GM21619 (cell line): ENCODE measurements at regions not wholly inside any gene's neighbourhood (a gene's known extent, or its start where the extent isn't known, plus 50 kb on each side); places are given as distances from the start of the nearest gene placed in this dataset.
"Not testable (repeated sequence)": the region's sequence is repeated elsewhere in the genome, so short reads cannot be mapped to it uniquely, and the experiment has no call there.

Experiments
- ATAC-seq: cut with Tn5 transposase; IDR thresholded peaks from one replicate; pipeline ENCODE4 v1.9.1; 2021; ENCODE audit not compliant: unreplicated experiment

DNA sequence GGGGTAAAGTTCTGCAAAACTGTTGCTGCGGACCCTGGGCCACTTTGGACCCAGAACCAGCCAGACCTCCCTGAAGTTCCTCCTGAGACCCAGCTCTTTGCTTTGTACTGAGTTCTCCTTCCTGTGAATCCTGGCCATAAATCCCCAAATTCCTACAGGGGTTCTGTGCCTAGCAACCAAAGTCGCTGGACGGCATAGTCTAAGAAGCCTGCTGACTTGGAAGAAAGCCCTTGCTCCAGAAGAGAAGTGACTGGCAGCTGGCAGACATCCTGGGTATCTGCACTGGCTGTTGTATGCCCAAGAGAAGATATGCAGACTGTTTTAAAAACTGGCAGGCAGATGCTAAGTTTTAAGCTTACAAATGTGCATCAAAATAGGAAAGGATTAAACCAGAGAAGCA lies 99.9 kb upstream of the SLC24A4 start:
- ATAC-seq: no peak

DNA sequence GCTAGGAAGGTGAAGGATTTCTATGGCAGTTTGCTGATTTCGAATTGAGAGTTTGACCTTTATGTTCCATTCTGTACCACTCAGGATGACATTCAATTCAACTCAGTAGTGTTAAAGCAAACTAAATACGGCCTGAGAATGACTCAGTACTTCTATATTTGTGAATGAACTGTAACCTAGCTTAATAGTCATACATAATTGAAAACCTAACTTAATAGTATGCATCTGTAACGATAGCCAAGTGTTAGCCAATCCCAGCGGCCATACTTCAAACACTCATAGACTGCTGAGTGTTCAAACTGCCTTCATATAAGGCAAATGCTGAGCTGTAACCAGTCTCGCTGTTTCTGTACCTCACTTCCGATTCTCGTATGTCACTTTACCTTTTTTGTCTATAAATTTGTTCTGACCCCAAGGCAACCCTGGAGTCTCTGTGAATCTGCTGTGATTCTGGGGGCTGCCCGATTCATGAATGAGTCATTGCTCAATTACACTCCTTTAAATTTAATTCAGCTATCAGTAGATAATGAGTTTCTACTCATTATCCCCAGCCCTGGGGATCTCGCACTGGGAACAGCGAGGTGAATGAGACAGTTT lies 98.5 kb upstream of the SLC24A4 start:
- no peak for ATAC-seq

DNA sequence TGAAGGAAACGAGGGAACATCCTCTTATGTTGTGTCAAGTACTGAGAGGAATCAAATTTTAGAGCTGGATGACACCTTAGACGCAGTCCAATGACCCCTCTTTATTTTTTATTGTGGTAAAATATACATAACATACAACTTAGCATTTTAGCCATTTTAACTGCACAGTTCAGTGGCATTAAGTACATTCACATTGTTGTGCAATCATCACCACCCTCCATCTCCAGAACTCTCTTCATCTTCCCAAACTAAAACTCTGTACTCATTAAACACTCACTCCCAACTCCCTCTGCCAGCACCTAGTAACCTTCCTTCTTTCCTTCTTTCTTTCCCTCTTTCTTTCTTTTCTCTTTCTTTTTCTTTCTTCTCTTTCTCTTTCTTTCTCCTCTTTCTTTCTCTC lies 97.2 kb upstream of the SLC24A4 start:
- ATAC-seq: no peak

DNA sequence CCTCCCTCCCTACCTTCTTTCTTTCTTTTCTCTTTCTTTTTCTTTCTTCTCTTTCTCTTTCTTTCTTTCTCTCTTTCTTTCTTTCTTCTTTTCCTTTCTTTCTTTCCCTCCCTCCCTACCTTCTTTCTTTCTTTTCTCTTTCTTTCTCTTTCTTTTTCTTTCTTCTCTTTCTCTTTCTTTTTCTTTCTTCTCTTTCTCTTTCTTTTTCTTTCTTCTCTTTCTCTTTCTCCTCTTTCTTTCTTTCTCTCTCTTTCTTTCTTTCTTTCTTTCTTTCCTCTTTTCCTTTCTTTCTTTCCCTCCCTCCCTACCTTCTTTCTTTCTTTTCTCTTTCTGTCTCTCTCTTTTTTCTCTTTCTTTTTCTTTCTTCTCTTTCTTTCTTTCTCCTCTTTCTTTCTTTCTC lies 96.8 kb upstream of the SLC24A4 start:
- ATAC-seq: not testable (repeated sequence)

DNA sequence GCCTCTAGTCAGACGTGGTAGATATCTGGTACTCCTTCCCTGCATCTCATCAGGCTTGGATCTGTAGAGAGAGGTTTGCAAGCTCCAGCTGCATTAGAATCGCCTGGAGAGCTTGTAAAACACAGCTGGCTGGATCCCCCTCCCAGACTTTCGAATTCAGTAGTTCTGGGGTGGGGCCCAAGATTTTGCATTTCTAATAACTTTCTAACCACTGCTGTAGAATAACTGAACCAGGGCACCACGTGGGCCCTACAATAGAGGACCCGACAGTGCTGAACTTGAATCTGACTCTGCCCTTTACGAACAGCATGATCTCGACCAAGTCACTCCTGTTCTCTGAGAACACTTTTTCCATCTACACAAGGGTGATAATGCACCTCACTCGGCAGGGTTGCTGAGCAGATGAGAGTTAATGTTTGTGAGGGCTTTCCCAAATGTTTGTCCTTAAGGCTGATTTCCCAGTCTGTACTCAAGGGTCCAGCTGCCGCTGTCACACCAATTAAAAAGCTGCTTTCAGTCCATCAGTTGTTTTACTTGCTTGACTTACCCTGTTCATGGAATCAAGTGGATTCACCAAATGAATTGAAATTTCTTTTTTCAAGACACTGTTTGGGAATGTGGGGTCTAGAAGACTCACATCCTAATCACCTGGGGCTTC lies 86.6 kb upstream of the SLC24A4 start:
- no peak for ATAC-seq

DNA sequence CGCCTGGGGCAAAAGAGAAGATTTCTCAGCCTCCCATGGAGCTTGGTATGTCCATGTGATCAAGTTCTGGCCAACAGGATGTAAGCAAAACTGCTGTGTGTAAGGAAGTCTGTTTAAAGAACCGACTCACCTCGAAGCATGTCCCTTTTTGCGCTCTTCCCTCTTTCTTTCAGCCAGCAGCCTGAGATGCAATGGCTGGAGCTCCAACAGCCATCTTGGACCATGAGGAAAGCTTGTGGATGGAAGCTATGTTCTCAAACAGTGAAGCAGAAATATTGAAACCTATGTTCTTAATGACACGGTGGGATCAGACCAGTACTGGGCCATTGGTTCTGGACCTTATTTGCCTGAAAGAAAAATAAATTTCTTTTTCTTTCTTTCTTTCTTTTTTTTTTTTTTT lies 82.3 kb upstream of the SLC24A4 start:
- ATAC-seq: no peak

DNA sequence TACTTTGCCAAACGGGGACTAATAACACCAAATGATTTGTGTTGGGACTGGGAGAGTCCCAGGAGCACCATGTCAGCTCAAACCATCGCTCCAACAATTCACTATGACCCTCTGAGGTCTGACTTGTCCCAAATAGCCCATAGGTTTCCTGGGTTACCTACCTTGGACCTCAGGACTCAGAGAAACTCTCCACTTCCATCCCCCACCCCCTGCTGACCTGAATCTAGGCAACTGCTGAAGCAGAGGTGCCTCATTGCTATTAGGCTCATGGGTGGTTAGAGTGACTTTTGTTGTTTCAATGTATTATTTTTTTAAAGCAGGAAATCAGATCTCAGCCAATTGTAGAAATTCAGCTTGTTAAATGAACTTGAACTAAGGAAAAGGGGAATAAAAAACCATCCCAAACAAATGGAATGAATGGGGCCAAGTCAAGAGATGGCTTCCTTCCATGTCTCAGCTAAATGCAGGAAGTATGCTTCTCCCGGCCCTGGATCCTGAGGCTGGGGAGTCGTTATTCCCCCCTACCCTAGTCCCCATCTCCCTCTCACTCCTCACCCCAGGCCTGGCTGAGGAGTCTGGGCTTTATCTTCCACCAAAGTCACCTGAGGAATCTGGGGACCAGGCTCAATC lies 80.9 kb upstream of the SLC24A4 start:
- ATAC-seq: no peak

DNA sequence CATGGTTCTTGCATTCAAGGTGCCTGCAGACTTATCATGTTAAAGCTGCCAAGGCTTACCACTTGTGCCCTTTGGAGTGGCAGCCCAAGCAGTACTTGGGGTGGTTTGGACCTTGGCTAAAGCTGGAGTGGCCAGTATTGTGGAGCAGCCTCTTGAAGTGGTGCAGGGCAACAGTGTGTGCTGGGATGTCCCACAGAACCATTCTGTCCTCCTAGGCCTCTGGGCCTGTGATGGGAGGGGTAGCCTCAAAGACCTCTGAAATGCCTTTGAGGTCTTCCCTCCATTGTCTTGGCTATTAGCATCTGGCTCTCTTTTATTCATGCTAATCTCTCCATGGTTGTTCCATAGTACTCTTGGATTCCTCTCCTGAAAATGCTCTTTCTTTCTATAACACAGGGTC lies 78.2 kb upstream of the SLC24A4 start:
- ATAC-seq: no peak

DNA sequence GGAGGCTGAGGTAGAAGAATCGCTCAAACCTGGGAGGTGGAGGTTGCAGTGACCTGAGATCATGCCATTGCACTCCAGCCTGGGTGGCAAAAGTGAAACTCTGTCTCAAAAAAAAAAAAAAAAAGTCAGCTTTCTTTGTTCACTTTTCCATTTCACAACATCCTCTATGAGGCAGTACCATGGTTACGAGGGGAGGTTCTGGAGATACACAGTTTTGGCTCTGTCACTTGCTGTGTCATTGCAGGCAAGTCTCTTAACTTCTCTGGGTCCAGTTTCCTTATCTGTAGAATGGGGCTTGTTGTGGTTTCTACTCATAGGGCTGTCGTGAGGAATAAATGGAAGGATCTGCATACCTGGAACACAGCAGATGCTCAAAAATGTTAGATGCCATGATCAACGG lies 75.6 kb upstream of the SLC24A4 start:
- ATAC-seq: no peak

DNA sequence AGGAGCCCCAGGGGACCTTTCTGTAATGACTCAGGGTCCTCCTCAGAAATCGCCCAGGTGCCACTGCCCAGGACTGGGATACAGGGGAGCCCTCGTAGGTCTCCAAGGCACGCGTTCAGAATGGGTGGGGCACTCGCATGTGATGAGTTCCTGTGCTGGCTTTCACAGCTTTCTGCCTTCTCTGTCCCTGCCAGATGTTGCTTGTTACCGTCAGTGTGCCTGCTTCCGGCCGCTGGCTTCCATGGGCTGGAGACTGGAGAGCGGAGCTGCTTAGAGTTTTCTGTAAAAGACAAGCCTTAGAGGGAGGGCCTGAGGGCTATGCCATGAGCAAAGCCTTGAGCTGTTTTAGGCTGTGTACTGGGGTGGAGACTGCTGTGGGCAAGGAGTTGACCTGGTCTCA lies 75.0 kb upstream of the SLC24A4 start:
- no peak for ATAC-seq

DNA sequence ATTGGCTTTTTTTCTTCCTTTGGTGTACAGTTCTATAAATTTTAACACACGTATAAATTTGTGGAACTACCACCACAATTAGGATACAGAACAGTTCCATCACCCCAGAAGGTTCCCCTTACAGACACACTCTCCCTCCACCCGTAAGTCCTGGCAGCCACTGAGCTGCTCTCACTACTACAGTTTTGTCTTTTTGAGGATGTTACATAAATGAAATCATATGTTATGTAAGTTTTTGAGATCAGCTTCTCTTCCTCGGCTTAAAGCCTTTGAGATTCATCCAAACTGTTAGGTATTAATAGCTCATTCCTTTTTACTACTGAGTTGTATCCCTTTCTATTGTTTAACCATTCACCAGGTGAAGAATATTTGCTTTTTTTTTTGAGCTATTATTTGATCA lies 74.3 kb upstream of the SLC24A4 start:
- no peak for ATAC-seq

DNA sequence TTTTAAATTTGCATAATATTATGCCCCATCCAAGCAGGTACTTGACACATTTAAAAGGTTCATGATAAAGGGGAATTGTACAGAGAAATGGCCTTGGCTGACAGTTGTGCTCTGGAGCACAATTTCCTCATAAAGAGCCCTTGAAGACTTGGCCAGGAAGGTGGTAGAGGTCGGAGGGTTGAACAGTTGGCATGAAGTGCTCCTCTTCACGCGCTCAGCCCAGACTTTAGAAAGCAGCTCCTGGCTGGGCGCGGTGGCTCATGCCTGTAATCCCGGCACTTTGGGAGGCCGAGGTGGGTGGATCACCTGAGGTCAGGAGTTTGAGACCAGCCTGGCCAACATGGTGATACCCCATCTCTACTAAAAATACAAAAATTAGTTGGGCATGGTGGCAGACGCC lies 72.6 kb upstream of the SLC24A4 start:
- not testable (repeated sequence) for ATAC-seq

DNA sequence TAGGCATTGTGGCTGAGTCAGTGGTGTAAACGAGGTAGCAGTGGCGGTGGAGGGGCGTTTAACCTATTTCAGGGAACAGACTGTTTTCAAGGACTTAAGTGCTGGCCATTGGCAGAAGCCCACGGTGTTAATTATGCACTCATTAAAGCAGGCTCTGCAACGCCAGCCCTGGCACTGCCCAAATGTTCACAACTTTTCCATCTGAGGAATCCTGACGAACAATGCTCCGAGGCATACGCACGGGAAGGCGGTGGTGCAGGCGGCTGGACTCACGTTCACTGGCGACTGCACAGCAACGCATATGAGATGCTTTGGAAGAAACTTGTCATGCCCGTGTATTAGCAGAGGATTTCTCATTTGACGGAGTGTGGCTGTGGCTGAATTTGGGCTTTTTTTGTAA lies 70.6 kb upstream of the SLC24A4 start:
- no peak for ATAC-seq

DNA sequence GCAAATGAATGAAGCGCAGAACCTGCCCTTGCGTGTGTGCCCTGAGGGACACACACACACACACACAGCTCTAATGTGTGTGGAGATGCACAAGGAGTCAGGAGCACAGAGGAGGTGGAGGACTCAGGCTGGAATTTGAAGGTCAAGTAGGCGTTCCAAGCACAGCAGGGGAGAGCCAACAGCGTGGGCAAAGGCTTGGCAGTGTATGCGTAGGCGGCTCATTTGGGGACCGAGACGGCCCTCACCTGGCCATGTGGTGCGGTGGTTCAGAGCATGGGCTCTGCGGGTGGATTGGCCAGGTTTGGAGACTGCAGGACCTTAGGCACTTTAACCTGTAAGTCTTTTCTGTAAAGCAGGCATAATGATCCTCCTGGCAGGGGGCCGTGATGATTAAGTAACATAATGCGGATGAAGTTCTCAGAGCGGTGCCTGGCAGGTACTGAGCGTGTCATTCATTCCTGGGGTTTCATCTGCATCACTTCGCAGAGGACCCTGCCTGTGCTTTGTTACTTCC lies 69.5 kb upstream of the SLC24A4 start:
- no peak for ATAC-seq

DNA sequence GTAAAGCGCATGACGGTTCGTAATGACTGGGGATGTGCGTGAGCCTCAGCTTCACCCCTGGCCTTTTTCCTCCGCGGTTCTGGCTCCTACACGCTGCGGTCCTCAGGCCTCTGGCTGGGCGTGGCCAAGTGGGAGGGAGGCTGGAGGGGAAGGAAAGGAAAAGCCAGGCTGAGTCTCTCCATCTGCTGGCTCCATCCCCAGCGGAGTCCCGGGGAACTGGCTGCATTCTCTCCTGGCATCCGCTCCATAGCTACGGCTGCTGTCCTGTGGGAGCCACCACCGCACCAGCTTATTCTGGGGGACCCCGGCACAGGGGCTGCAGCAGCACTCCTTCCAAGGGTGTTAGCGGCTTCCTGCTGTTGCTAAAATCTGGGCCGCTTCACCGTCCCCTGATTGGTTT lies 68.2 kb upstream of the SLC24A4 start:
- ATAC-seq: no peak

DNA sequence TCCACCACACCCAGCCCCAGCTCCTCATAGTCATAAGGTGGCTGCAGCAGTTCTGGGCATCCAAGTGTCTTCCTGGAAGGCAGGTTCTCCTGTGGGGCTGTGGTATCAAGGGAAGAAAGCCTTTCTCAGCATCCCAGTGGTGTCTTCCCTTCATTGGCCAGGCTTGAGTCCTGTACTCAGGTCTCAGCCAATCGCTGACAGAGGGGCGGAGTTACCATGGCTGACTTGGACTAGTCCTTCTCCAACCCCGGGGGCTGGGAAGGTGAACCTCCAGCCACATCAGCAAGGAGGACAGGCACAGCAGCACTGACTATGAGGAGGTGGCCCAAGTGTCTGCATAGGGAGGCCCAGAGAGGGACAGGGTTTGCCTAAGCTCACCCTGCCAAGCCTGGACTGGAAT lies 64.0 kb upstream of the SLC24A4 start:
- no peak for ATAC-seq

DNA sequence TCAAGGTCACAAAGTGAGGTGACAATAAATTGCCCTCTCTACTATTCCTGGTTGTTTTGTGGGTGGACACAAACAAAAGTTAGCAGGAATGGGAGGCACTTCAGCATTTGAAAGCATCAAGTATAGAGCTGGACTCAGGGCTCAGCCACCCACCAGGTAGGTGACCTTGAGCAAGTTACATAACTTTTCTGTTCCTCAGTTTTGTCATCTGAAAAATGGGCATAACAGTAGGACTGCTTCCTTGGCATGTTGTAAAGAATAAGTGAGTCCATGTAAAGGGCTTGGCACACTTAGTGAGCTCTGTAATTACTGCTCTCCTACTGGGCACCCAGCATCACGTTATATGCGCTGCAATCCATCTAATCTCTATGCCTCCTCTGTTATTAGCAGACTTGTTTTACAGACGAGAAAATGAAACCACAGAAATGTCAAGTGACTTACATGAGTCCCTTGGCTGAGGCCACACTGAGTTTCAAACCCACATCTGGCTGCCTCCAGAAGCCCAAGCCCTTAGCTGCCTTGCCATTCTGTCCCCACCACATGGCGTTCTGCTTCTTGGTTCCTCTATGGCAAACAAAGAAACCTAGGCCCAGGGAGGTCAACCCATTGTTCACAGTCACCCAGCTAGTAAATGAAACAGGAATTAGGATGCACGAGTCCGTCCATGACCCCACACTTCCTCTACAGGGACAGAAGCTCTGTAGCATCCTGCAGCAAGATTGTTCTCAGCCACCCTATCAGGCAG lies 63.2 kb upstream of the SLC24A4 start:
- peak; percentile 77 for ATAC-seq

DNA sequence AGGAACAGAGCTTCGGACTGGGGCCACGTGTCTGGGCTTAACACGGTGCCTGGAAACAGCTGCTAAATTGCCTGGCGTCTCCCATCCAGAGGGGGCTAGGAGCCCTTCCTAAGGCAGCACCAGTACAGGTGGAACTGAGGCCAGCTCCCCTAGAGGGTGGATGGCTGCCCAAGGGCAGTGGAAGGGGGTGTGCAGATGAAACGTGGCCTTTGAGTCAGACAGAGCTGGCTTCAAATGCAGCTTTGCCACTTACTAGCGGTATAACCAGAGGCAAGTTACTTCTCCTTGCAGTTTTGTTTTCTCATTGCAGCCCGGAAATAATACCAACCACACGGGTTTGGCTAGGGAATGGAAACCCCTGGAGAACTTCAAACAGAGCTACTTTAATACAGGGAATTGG lies 59.3 kb upstream of the SLC24A4 start:
- ATAC-seq: no peak

DNA sequence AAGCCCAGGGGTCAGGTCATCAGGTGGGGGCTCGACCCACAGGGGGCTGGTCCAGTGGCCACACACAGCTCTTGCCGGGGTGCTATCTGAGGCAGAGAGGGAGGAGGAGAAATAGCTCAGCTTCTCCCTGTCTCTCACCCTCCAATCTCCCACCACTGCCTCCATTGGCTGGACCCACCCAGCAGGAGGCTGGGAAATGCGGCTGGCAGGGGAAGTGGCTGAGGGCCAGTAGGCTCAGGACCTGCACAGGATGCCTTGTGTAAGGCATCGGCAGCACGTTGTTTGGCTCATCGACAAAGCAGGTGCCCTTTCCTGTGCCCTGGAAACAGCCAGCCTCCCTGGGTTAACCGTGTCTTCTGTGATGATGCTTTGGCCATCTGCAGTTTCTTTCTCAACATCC lies 58.8 kb upstream of the SLC24A4 start:
- no peak for ATAC-seq

DNA sequence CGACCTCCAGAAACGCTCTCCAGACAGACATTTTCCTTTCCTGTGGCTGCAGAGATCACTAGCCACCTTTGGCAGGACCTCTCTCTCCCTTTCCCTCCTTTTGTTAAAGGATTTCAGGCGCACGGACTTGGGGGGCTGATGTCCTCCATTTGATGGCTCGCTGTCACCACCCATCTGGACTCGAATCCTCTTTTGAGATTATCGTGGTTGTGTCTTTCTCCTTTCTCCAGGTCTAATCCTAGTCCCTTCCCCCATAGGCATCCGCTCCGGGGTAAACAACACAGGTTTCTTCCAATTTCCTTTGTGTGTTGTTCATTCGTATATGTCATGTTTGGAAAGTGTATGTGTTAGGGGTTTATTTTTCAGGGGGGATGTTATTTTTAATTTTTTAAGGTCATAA lies 56.7 kb upstream of the SLC24A4 start:
- ATAC-seq: no peak
